Lung microvascular endothelial cell (primary cell): ENCODE measurements at regions not wholly inside any gene's neighbourhood (a gene's known extent, or its start where the extent isn't known, plus 50 kb on each side); places are given as distances from the start of the nearest gene placed in this dataset.
"Not testable (repeated sequence)": the region's sequence is repeated elsewhere in the genome, so short reads cannot be mapped to it uniquely, and the experiment has no call there.

Source experiments
- DNase-seq, 2 donors: peaks; one replicate each; pipeline versions ENCODE4 v3.0.0 to v3.0.0-alpha.2; 2010; ENCODE audit warnings: low read depth in 2 of 2

DNA sequence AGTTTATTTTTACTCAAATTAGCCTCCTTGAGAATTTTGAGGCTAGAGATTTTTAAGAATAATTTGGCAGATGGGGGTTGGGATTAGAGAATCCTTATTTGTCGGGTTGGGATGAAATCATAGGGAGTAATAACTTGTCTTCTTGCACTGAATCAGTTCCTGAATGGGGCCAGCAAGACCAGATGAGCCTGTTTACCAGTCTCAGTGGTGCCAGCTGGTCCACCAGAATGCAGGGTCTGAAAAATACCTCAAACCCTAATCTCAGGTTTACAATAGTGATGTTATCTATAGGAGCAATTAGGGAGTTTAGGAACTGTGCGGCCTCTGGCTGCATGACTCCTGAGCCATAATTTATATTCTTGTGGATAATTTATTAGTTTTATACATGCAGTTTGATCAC, 705.9 kb upstream of the AGA start:
- no peak for DNase-seq

GRCh38 chr4:178165251-178165950, 723.2 kb upstream of the AGA start:
- no peak for DNase-seq

DNA sequence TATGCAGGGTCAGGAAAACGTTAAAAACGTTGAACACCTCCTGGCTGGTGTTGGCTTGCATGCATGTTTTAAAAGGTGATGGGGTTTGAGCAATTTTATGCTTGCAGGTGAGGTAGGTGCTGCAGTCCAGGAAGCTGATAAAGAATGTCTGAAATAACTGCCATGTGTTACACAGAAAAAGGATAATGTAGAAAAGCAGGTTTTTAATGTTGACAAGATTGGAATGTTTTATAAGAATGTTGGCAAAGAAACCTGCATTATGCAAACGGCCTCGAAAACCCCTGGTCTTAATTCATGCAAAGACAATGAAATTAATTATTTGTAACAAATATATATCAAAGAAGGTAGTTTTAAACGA, 723.7 kb upstream of the AGA start:
- DNase-seq = no peak

DNA sequence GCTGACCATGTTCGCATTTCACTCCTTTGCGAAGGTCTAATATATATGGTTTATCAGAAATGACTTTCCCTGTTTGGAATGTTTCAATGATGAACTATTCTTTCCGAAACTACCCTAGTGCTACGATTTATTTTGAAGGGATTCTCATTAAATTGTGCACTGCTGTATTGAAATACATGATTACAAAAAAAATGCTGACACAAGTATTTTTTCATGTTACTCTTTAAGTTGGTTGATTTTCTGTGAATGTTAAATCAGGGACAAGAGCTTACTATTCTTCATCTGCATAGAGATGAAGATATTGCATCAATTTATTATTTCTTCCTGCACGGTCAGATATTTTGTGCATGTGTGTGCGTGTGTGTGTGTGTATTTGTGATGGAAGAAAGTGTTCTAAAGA, 731.5 kb upstream of the AGA start:
- DNase-seq = no peak

DNA sequence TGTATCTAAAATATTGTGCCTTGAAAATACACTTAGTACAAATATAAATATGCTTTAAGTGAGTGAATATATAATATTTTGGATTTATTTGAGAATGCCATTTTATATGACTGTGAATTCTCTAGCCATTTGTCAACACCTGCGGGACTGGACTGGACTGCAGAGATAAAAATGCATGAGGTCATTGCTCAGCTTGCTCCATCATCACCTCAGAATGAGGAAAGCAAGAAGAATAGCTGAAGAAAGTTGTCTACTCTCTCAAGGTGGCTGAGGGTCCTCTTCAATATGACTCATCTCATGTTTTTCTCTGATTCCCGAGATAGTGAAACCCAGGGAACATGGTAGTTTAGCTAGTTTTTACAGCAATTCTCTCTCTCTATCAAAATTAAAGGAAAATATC, 732.5 kb upstream of the AGA start:
- no peak for DNase-seq

GRCh38 chr4:178185517-178185916, 743.3 kb upstream of the AGA start:
- DNase-seq = no peak

DNA sequence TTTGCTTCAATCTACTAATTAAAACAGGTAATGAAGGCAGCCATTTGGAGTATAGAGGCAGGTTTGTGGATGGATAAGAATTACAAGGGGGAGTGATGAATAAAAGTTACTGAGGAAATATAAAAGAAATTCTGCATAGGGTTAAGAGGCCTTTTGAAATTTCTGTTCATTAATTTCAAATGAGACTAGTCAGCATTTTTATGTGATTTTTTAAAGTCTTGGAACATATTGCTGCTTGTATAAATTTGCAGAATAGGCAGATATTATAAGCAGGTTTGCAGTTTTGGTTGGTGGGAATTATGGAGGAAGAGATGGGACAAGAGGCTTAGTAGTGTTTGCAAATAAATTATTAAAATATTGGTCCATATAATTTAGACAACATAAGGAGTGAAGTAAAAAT, 750.4 kb upstream of the AGA start:
- no peak for DNase-seq

DNA sequence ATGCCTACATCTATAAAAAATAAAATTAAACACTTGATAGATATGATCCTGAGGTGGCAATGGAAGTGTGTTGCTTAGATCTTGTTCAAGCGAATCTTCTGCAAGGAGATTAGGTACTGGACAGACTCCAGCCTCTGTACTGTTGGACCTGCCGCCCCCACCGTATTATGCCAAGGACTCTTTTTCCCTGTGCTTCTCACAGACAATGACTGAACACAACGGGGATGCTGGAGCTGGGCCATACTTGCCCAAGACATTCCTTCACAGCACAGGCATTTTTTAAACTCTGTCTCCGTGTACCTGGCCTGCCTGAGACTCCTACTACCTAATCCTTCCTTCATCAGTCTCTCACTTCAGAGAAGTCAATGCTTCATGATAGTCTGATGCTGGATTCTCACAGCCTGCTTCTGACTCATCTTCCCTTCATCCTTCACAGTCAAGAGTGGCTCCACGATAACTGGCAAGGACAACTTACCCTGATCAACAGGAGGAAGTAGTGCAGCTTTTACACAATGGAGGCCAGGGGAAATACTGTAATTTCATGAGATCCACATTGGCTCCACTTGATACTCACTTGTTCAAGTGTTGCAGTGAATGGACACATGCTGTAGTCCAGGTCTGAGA, 754.6 kb upstream of the AGA start:
- no peak for DNase-seq

- no peak for DNase-seq
Measured at GRCh38 chr4:178198691-178199090, 756.5 kb upstream of the AGA start.

DNA sequence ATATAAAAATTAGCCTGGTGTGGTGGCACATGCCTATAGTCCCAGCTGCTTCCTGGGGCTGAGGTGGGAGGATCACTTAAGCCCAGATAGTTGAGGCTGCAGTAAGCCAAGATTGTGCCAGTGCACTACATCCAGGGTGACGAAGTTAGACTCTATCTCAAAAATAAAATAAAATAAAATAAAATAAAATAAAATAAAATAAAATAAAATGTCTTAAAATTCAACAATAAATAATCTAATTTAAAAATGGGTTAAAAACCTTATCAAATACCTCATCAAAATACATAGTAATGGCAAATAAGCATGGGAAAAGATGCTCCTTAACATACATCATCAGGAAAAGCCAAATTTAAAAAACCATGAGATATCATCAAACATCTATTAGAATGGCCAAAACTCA, 760.2 kb upstream of the AGA start:
- DNase-seq = no peak

DNA sequence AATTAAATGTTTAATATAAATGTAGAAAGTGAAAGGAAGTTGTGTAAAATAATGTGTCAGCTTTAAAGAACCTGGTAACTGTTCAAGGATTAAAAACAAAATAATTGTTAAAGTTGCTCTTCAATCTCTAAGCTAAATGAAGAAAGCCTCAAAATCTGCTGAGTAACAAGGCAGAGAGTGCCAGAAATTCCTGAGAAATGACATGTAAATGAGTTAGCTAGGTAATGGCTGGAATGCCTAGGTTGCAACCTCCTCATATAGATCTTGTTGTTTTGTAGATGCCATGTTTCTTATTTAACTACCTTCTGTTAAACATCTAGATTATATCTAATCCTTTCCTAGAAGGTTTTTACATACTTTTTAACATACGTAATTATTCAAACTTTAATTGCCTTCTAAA, 763.6 kb upstream of the AGA start:
- DNase-seq = no peak

- DNase-seq = no peak
Measured at GRCh38 chr4:178215309-178215708, 773.1 kb upstream of the AGA start.

DNA sequence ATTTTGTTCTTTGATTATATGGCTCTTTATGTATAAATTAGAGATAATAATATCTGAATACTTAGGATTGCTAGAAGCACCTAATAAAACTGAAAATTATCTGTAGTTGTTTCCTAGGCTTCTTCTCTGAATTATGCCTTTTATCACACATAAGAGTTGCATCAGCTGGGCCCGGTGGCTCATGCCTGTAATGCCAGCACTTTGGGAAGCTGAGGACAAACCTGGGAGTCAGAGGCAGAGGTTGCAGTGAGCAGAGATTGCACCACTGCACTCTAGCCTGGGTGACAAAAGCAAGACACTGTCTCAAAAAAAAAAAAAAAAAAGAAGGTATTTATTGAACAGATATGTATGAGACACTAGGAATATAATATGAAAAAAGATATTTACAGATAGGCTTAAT, 773.5 kb upstream of the AGA start:
- DNase-seq = no peak

GRCh38 chr4:178226421-178226820, 784.2 kb upstream of the AGA start:
- not testable (repeated sequence) for DNase-seq

DNA sequence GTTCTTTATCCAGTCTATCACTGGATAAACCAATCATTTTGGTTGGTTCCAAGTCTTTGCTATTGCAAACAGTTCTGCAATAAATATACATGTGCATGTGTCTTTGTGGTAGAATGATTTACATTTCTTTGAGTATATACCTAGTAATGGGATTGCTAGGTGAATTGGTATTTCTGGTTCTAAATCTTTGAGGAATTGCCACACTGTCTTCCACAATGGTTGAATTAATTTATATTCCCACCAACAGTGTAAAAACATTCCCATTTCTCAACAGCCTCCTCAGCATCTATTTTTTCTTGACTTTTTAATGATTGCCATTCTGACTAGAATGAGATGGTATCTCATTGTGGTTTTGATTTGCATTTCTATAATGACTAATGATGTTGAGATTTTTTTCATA, 791.7 kb upstream of the AGA start:
- no peak for DNase-seq

- DNase-seq = no peak
Measured at GRCh38 chr4:178240891-178241290, 798.7 kb upstream of the AGA start.

- DNase-seq = no peak
Measured at GRCh38 chr4:178241601-178242118, 799.4 kb upstream of the AGA start.

GRCh38 chr4:178242655-178243054, 800.4 kb upstream of the AGA start:
- DNase-seq = no peak

DNA sequence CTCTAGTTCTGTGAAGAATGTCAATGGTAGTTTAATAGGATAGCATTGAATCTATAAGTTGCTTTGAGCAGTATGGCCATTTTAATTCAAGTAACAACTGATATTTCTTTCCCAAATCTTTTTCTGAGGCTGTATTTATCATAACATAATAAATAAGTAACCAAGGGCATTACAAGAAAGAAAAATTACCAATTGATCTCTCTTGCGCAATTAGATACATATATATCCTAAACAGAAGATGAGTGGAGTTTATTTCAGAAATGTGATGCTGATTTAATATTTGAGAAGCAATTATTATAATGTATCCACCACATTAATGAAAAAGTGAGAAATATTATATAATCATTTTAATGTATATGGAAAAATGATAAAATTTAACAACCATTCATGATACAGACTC, 802.5 kb upstream of the AGA start:
- DNase-seq = no peak

GRCh38 chr4:178255172-178255571, 812.9 kb upstream of the AGA start:
- DNase-seq = no peak

- DNase-seq = no peak
Measured at GRCh38 chr4:178258603-178259002, 816.4 kb upstream of the AGA start.

- no peak for DNase-seq
Measured at GRCh38 chr4:178259566-178259965, 817.3 kb upstream of the AGA start.

DNA sequence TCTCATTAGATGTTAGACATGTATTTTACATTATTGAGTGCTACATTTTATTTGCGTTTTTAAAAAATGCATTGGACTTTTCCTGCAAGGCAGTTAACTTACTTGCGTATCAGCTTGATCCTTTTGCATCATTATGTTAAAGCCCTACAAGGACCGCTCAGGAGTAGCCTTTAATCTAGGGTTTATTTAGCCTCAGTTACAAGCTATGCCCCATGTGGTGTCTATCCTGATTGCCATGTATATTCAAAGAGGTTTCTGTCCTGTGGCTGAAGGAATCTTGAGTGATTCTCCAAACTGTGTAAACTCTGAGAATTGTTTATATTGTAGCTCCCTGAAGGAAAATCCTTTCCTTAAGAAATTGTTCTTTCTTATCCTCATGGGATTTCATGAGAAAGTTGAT, 821.8 kb upstream of the AGA start:
- DNase-seq = no peak

DNA sequence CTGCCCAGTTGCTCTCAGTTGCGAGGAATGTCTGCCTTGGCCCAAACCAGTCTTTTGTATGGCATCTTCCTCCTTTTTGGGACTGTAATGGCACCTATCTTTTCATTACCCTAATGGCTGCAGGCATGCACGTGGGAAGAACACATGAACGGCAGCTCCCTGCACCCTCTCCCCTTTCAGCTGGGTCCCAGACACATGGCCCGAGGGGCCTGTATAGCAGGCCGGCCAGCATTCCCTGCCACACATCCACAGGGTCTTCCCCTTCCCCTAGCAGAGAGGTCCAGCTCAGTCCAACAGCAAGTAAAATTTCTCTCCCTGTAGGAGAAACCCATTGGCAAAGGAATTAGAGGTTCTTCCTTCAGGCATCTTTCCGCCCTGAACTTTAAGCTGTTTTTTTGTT, 829.1 kb upstream of the AGA start:
- no peak for DNase-seq
